Fibroblast of lung (primary cell): ENCODE measurements at regions not wholly inside any gene's neighbourhood (a gene's known extent, or its start where the extent isn't known, plus 50 kb on each side); places are given as distances from the start of the nearest gene placed in this dataset.

ENCODE experiments used
- EZH2 ChIP-seq: IDR thresholded peaks from 2 replicates; pipeline ENCODE4 v1.5.1; 2012; ENCODE audit warnings: low read length, control low read depth, mild to moderate bottlenecking; ENCODE audit errors: missing control alignments
- TF ChIP-seq, protein P1 (sequence below), 2 donors: IDR thresholded peaks in 1 of 2; conservative IDR thresholded peaks in 1 of 2; 1 replicate in 1 of 2; 2 replicates in 1 of 2; pipeline ENCODE4 v1.5.1; 2011 to 2012; ENCODE audit warnings: low read length in 2 of 2, control low read depth in 1 of 2, inconsistent platforms in 1 of 2, low read depth in 1 of 2, mild to moderate bottlenecking in 1 of 2

GRCh38 chr6:62612471-62612870 is 326.4 kb upstream of the KHDRBS2 start:
- TF ChIP-seq, protein P1, sequence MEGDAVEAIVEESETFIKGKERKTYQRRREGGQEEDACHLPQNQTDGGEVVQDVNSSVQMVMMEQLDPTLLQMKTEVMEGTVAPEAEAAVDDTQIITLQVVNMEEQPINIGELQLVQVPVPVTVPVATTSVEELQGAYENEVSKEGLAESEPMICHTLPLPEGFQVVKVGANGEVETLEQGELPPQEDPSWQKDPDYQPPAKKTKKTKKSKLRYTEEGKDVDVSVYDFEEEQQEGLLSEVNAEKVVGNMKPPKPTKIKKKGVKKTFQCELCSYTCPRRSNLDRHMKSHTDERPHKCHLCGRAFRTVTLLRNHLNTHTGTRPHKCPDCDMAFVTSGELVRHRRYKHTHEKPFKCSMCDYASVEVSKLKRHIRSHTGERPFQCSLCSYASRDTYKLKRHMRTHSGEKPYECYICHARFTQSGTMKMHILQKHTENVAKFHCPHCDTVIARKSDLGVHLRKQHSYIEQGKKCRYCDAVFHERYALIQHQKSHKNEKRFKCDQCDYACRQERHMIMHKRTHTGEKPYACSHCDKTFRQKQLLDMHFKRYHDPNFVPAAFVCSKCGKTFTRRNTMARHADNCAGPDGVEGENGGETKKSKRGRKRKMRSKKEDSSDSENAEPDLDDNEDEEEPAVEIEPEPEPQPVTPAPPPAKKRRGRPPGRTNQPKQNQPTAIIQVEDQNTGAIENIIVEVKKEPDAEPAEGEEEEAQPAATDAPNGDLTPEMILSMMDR (conservative IDR thresholded peaks at IDR 0.05 in 1 of 2, IDR thresholded peaks at IDR 0.05 in 1 of 2; ENCODE audit: low read depth in 1 of 2, low read length in 2 of 2), result no peak
- TF ChIP-seq EZH2, result no peak
